SH-SY5Y (cell line): ENCODE measurements at regions not wholly inside any gene's neighbourhood (a gene's known extent, or its start where the extent isn't known, plus 50 kb on each side); places are given as distances from the start of the nearest gene placed in this dataset.

ENCODE experiments used
- GATA2 ChIP-seq: IDR thresholded peaks from 2 replicates; pipeline ENCODE4 v1.6.1; 2011; ENCODE audit warnings: mild to moderate bottlenecking, low read depth, low read length
- GATA3 ChIP-seq: IDR thresholded peaks from 2 replicates; pipeline ENCODE4 v1.6.1; 2011; ENCODE audit warnings: low read depth, mild to moderate bottlenecking, low read length, moderate library complexity

DNA sequence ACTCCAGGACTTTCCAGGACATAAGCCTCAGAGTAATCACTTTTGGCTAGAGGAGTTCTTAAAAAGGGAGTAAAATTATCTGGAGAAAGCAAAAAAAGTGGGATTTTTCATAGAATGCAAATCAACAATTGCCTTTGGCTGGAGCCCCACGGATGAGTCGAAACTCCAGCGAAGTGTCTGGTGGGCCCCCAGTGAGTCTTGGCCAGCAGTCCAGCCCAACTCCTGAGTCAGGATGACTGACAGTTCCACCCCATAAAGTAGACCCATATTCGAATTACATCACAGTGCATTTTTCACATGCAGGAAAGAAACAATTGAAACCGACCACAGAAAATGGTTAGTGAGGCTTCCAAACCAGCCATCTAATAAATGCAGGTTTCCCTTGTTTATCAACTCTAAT is 265.7 kb downstream of the BCL11B start:
- no peak for TF ChIP-seq GATA3
- no peak for TF ChIP-seq GATA2
